Fibroblast of villous mesenchyme (primary cell): ENCODE measurements at regions not wholly inside any gene's neighbourhood (a gene's known extent, or its start where the extent isn't known, plus 50 kb on each side); places are given as distances from the start of the nearest gene placed in this dataset.

Experiments
- DNase-seq: peaks from one replicate; pipeline ENCODE4 v3.0.0-alpha.2; 2010; ENCODE audit warnings: low read depth
- H3K4me3 ChIP-seq: 2 replicates; pipeline ENCODE4 v1.5.1; 2011; ENCODE audit warnings: low read depth, mild to moderate bottlenecking, low read length
- CTCF ChIP-seq: IDR thresholded peaks from 2 replicates; pipeline ENCODE4 v1.5.1; 2012; ENCODE audit warnings: low read depth, mild to moderate bottlenecking, low read length; ENCODE audit not compliant: insufficient read depth

GRCh38 chr4:156672492-156673305 lies 298.9 kb downstream of the PDGFC start:
- no peak overlapping the region for H3K4me3 ChIP-seq
- no peak for TF ChIP-seq CTCF

GRCh38 chr4:156665780-156666366 lies 305.7 kb downstream of the PDGFC start:
- no peak for TF ChIP-seq CTCF
- DNase-seq, result no peak
- H3K4me3 ChIP-seq, result no peak overlapping the region

More at GRCh38 chr4:156672492-156673305, 298.9 kb downstream of the PDGFC start:
- DNase-seq, result peak; percentile 35

- TF ChIP-seq CTCF, result no peak
- no peak overlapping the region for H3K4me3 ChIP-seq
- DNase-seq, result no peak
These were observed 307.9 kb downstream of the PDGFC start for GRCh38 chr4:156663663-156664062.

- TF ChIP-seq CTCF, result no peak
- no peak for DNase-seq
- H3K4me3 ChIP-seq, result no peak overlapping the region
These were observed 308.7 kb downstream of the PDGFC start for GRCh38 chr4:156662921-156663320.

GRCh38 chr4:156661555-156661954 lies 310.0 kb downstream of the PDGFC start:
- no peak overlapping the region for H3K4me3 ChIP-seq
- DNase-seq, result no peak
- no peak for TF ChIP-seq CTCF

- TF ChIP-seq CTCF, result no peak
- DNase-seq, result no peak
- H3K4me3 ChIP-seq, result no peak overlapping the region
These were observed 311.1 kb downstream of the PDGFC start for GRCh38 chr4:156660465-156660864.
